Neural cell (in vitro differentiated cells): ENCODE measurements at regions not wholly inside any gene's neighbourhood (a gene's known extent, or its start where the extent isn't known, plus 50 kb on each side); places are given as distances from the start of the nearest gene placed in this dataset.

Experiments used
- CTCF ChIP-seq: fragments of 450-650 bp; IDR thresholded peaks from 2 replicates; pipeline ENCODE4 v1.5.1; 2014; ENCODE audit warnings: antibody characterized with exemption, mild to moderate bottlenecking, moderate library complexity; ENCODE audit not compliant: poor library complexity, severe bottlenecking
- EP300 ChIP-seq: fragments of 450-650 bp; conservative IDR thresholded peaks from 2 replicates; pipeline ENCODE4 v1.6.1; 2014; ENCODE audit warnings: antibody characterized with exemption, mild to moderate bottlenecking, moderate library complexity; ENCODE audit not compliant: poor library complexity, severe bottlenecking
- EZH2 ChIP-seq: fragments of 200-600, 300-800 bp; shearing (Covaris generic), sonication (generic); IDR thresholded peaks from 2 replicates; pipeline ENCODE4 v1.6.1; 2014; ENCODE audit warnings: antibody characterized with exemption, low read length, borderline replicate concordance, mild to moderate bottlenecking; ENCODE audit not compliant: insufficient read depth, poor library complexity, severe bottlenecking
- POLR2AphosphoS5 ChIP-seq: IDR thresholded peaks from 2 replicates; pipeline ENCODE4 v1.6.1; 2012
- RAD21 ChIP-seq: fragments of 450-650 bp; conservative IDR thresholded peaks from 2 replicates; pipeline ENCODE4 v1.6.1; 2014; ENCODE audit warnings: antibody characterized with exemption, mild to moderate bottlenecking, moderate library complexity
- TAF1 ChIP-seq: IDR thresholded peaks from 2 replicates; pipeline ENCODE4 v1.6.1; 2012; ENCODE audit warnings: low read depth

GRCh38 chr2:146267093-146267492 is 1577.7 kb upstream of the ACVR2A start:
- TF ChIP-seq CTCF, result no peak
- no peak for TF ChIP-seq TAF1
- TF ChIP-seq EP300, result no peak
- no peak for TF ChIP-seq RAD21
- no peak for TF ChIP-seq EZH2
- TF ChIP-seq POLR2AphosphoS5, result no peak
